ENCODE measurements at regions not wholly inside any gene's neighbourhood (a gene's known extent, or its start where the extent isn't known, plus 50 kb on each side); places are given as distances from the start of the nearest gene placed in this dataset.

DNA sequence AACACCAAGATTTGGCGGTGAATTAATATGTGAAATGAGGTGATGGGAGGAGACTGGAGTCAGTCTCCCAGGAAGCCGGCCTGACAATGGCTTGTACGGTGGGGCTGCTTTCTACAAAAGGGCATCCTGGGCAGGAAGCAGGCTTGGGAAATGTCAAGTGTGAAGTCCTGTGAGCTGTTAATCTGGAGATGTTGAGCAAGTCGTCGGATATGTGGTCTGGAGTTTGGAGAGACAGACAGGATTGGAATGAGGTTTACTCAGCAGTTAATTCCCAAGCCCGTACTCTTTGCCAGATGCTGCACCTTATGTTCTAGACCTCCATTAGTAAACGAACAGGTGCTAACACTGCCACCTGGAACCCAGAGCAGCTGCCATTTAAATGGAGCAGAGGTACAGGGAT, 107.7 kb upstream of the FOXC1 start:
- DNase-seq (ENCODE audit: low read depth): no peak
- ChIA-PET CTCF (interaction anchor here (1.8 kb wide), 1 partner anchor 15 kb away, joined by 4 read pairs; no protein-coding TSS in a partner anchor), POLR2A (no interaction called here)
- Histone ChIP-seq H3K27me3 (ENCODE audit: control insufficient read depth, insufficient read depth, low read length) (0 out of 2 replicates have a peak, but pooled peaks cover 4% of the 10 kb centered on the region), H3K36me3 (ENCODE audit: control insufficient read depth, insufficient read depth, low read length) (no peaks in the 10 kb centered on the region), H3K4me3 (ENCODE audit: low read depth, low read length) (no peak overlapping the region)
- TF ChIP-seq, protein P1, sequence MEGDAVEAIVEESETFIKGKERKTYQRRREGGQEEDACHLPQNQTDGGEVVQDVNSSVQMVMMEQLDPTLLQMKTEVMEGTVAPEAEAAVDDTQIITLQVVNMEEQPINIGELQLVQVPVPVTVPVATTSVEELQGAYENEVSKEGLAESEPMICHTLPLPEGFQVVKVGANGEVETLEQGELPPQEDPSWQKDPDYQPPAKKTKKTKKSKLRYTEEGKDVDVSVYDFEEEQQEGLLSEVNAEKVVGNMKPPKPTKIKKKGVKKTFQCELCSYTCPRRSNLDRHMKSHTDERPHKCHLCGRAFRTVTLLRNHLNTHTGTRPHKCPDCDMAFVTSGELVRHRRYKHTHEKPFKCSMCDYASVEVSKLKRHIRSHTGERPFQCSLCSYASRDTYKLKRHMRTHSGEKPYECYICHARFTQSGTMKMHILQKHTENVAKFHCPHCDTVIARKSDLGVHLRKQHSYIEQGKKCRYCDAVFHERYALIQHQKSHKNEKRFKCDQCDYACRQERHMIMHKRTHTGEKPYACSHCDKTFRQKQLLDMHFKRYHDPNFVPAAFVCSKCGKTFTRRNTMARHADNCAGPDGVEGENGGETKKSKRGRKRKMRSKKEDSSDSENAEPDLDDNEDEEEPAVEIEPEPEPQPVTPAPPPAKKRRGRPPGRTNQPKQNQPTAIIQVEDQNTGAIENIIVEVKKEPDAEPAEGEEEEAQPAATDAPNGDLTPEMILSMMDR (IDR thresholded peaks at IDR 0.05; ENCODE audit: insufficient read depth, low read depth, low read length): no peak

DNA sequence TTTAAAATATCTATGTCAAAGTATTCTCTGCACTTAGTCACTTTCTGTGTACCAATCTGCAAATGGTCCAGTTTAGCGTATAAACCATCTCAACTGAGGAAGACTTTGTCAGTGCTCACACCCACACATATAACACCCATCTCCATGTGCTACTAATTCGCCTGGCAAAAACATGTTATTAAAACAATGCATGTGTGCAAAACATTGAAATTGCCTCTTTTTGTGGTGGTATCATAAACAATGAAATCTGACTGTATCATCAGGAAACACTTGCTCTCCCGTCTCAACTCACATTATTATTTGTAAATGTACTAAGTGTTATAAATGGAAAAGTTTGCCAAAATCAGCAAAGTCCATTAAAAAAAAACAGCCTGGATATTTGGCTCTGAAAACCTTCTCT, 105.9 kb upstream of the FOXC1 start:
- CTCF ChIA-PET: no interaction called here
- TF ChIP-seq, protein P1 (IDR thresholded peaks at IDR 0.05; ENCODE audit: insufficient read depth, low read depth, low read length): no peak
- POLR2A ChIA-PET: no interaction called here
- Histone ChIP-seq H3K4me3 (ENCODE audit: low read depth, low read length) (no peak overlapping the region), H3K36me3 (ENCODE audit: control insufficient read depth, insufficient read depth, low read length) (no peaks in the 10 kb centered on the region), H3K27me3 (ENCODE audit: control insufficient read depth, insufficient read depth, low read length) (0 out of 2 replicates have a peak, but pooled peaks cover 4% of the 10 kb centered on the region)
- no peak for DNase-seq (ENCODE audit: low read depth)

DNA sequence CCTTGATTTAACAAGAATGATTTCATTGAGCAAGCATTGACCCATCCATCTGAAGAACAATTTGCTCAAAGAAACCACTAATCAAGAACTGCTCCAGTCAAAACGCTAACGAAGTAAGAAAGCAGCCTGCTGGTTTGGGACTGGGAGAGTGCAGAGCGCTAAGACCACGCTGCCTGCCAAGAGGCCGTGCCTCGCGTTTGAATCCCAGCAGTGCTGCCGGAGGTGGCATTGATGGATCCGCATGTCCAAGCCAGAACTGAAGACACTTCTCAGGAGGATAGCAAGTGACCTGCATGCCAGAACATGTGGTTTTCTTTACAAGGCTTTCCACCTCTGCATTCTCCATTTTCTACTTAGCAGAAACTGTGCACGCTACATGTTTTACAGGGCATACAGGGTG, 105.2 kb upstream of the FOXC1 start:
- POLR2A ChIA-PET: no interaction called here
- 0 out of 2 replicates have a peak, but pooled peaks cover 4% of the 10 kb centered on the region for H3K27me3 ChIP-seq (ENCODE audit: control insufficient read depth, insufficient read depth, low read length)

DNA sequence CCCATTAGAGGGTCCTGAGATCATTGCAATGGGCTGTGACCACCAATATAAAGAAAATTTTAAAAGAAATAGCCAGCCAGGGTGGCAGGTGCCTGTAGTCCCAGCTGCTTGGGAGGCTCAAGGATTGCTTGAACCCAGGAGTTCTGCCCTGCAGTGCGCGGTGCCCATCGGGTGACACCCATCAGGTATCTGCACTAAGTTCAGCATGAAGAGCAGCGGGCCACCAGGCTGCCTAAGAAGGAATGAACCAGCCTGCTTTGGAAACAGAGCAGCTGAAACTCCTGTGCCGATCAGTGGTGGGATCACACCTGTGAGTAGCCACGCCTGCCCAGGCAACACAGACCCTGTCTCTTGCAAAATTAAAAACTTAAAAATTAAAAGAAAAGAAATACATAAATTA, 102.5 kb upstream of the FOXC1 start:
- H3K36me3 ChIP-seq (ENCODE audit: control insufficient read depth, insufficient read depth, low read length): no peaks in the 10 kb centered on the region; the same call in 1 of the 2 replicates
- no peak for DNase-seq (ENCODE audit: low read depth)
- ChIA-PET CTCF (interaction anchor here (1.1 kb wide), 1 partner anchor 10 kb away, joined by 3 read pairs; no protein-coding TSS in a partner anchor), POLR2A (no interaction called here)
- peaks cover 6% of the 10 kb centered on the region; the same call in 1 of the 2 replicates for H3K27me3 ChIP-seq (ENCODE audit: control insufficient read depth, insufficient read depth, low read length)
- no peak overlapping the region for H3K4me3 ChIP-seq (ENCODE audit: low read depth, low read length)
- TF ChIP-seq, protein P1 (IDR thresholded peaks at IDR 0.05; ENCODE audit: insufficient read depth, low read depth, low read length): no peak

More for the DNA sequence above, 105.2 kb upstream of the FOXC1 start:
- no peak overlapping the region for H3K4me3 ChIP-seq (ENCODE audit: low read depth, low read length)
- DNase-seq (ENCODE audit: low read depth): no peak
- CTCF ChIA-PET: no interaction called here
- TF ChIP-seq, protein P1 (IDR thresholded peaks at IDR 0.05; ENCODE audit: insufficient read depth, low read depth, low read length): no peak
- no peaks in the 10 kb centered on the region for H3K36me3 ChIP-seq (ENCODE audit: control insufficient read depth, insufficient read depth, low read length)

DNA sequence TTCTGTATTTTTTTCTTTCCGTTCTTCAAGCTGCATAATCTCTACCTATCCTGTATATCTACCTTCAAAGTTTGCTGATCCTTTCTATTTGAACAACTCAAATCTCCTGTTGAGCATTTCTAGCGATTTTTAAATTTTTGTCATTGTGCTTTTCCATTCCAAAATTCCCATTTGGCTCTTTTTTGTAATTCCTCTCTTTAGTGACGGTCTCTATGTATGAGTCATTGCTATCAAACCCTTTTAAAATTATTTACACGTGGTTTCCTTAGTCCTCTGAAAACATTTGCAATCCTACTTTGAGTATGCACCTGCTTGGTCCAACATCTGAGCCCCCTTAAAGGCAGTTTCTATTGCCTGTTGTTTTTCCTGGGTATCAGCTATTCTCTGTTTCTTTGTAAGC, 100.5 kb upstream of the FOXC1 start:
- Histone ChIP-seq H3K36me3 (ENCODE audit: control insufficient read depth, insufficient read depth, low read length) (no peaks in the 10 kb centered on the region; the same call in 1 of the 2 replicates), H3K4me3 (ENCODE audit: low read depth, low read length) (no peak overlapping the region), H3K27me3 (ENCODE audit: control insufficient read depth, insufficient read depth, low read length) (peaks cover 7% of the 10 kb centered on the region)
- ChIA-PET POLR2A (no interaction called here), CTCF (interaction anchor here (0.8 to 1.5 kb wide), 2 partner anchors 9 to 10 kb away, joined by 3 to 4 read pairs; no protein-coding TSS in a partner anchor)
- TF ChIP-seq, protein P1 (IDR thresholded peaks at IDR 0.05; ENCODE audit: insufficient read depth, low read depth, low read length): no peak
- DNase-seq (ENCODE audit: low read depth): no peak

Measured in BJ (cell line).